AG04450 (cell line): ENCODE measurements at regions not wholly inside any gene's neighbourhood (a gene's known extent, or its start where the extent isn't known, plus 50 kb on each side); places are given as distances from the start of the nearest gene placed in this dataset.
"Not testable (repeated sequence)": the region's sequence is repeated elsewhere in the genome, so short reads cannot be mapped to it uniquely, and the experiment has no call there.

Experiments used
- CTCF ChIA-PET: fragments of 300-600, 350-600 bp; formaldehyde crosslinking; extraction: SDS; loops from one replicate; lab custom pipeline; 2022; ENCODE audit warnings: antibody characterized with exemption, inconsistent platforms; lab: Charles Lee
- POLR2A ChIA-PET: fragments of 350-600 bp; formaldehyde crosslinking; extraction: SDS; loops from one replicate; lab custom pipeline; 2021; ENCODE audit warnings: antibody characterized with exemption, inconsistent platforms; lab: Yijun Ruan, JAX
- DNase-seq: peaks from one replicate; pipeline ENCODE4 v3.0.0-alpha.2; 2011; ENCODE audit warnings: low read depth, low spot score
- H3K27ac ChIP-seq: one replicate; pipeline ENCODE4 v1.5.1; 2012; ENCODE audit warnings: low read depth, low read length, control low read depth
- H3K27me3 ChIP-seq: one replicate; pipeline ENCODE4 v1.6.0; 2012; ENCODE audit warnings: low read length; ENCODE audit not compliant: control insufficient read depth, insufficient read depth
- H3K4me3 ChIP-seq: 2 replicates; pipeline ENCODE4 v1.5.1; 2011; ENCODE audit warnings: mild to moderate bottlenecking, low read depth, low read length, control low read depth
- H3K9me3 ChIP-seq: 2 replicates; pipeline ENCODE4 v1.5.1; 2012; ENCODE audit warnings: low read length; ENCODE audit not compliant: control insufficient read depth, insufficient read depth
- TF ChIP-seq, protein P1 (sequence below): IDR thresholded peaks from 2 replicates; pipeline ENCODE4 v1.5.1; 2011; ENCODE audit warnings: low read depth, low read length, control low read depth, inconsistent platforms

- TF ChIP-seq, protein P1, sequence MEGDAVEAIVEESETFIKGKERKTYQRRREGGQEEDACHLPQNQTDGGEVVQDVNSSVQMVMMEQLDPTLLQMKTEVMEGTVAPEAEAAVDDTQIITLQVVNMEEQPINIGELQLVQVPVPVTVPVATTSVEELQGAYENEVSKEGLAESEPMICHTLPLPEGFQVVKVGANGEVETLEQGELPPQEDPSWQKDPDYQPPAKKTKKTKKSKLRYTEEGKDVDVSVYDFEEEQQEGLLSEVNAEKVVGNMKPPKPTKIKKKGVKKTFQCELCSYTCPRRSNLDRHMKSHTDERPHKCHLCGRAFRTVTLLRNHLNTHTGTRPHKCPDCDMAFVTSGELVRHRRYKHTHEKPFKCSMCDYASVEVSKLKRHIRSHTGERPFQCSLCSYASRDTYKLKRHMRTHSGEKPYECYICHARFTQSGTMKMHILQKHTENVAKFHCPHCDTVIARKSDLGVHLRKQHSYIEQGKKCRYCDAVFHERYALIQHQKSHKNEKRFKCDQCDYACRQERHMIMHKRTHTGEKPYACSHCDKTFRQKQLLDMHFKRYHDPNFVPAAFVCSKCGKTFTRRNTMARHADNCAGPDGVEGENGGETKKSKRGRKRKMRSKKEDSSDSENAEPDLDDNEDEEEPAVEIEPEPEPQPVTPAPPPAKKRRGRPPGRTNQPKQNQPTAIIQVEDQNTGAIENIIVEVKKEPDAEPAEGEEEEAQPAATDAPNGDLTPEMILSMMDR: no peak
- DNase-seq: no peak
- no peak overlapping the region for H3K27ac ChIP-seq
- peaks cover 10% of the 10 kb centered on the region for H3K9me3 ChIP-seq
- H3K4me3 ChIP-seq: no peak overlapping the region
- POLR2A ChIA-PET: no interaction called here
- CTCF ChIA-PET: no interaction called here
- no peaks in the 10 kb centered on the region for H3K27me3 ChIP-seq
Observed at GRCh38 chr7:51847461-51848134, 531.0 kb upstream of the COBL start.

DNA sequence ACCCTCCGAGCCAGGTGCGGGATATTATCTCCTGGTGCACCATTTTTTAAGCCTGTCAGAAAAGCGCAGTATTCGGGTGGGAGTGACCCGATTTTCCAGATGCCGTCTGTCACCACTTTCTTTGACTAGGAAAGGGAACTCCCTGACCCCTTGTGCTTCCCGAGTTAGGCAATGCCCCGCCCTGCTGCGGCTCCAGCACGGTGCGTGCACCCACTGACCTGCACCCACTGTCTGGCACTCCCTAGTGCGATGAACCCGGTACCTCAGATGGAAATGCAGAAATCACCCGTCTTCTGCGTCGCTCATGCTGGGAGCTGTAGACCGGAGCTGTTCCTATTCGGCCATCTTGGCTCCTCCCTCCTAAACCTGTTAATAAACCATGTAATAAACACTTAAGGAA is 522.5 kb upstream of the COBL start:
- H3K27ac ChIP-seq, DNase-seq, H3K9me3 ChIP-seq, H3K27me3 ChIP-seq, CTCF ChIA-PET, H3K4me3 ChIP-seq, POLR2A ChIA-PET: not testable (repeated sequence)

DNA sequence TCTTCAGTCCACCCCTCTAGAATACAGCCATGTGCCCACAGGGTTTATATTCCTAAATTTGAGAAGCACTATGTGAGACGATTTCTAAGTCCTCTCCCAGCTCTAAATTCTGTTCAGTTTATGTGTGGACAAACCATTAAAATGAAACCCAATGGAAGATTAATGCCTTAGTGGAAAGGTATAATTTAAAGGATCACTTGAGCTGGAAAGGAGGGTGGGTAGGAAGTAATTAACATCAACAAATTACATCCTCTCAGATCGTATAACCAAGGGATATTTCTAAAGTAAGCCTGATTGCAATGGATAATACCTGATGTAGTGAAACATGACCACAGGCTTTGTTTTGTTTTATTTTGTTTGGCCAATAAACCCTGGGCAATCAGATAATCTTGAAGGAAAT is 511.0 kb upstream of the COBL start:
- no peak for DNase-seq
- H3K27me3 ChIP-seq: no peaks in the 10 kb centered on the region
- H3K9me3 ChIP-seq: peaks cover 3% of the 10 kb centered on the region; the same call in 1 of the 2 replicates
- ChIA-PET CTCF (no interaction called here), POLR2A (no interaction called here)
- TF ChIP-seq, protein P1: no peak
- no peak overlapping the region for H3K27ac ChIP-seq
- no peak overlapping the region for H3K4me3 ChIP-seq

GRCh38 chr7:51824050-51824449 is 507.4 kb upstream of the COBL start:
- no peak overlapping the region for H3K27ac ChIP-seq
- TF ChIP-seq, protein P1: no peak
- no peaks in the 10 kb centered on the region for H3K27me3 ChIP-seq
- ChIA-PET CTCF (no interaction called here), POLR2A (no interaction called here)
- no peak for DNase-seq
- no peak overlapping the region for H3K4me3 ChIP-seq
- H3K9me3 ChIP-seq: peaks cover 4% of the 10 kb centered on the region; the same call in 1 of the 2 replicates

DNA sequence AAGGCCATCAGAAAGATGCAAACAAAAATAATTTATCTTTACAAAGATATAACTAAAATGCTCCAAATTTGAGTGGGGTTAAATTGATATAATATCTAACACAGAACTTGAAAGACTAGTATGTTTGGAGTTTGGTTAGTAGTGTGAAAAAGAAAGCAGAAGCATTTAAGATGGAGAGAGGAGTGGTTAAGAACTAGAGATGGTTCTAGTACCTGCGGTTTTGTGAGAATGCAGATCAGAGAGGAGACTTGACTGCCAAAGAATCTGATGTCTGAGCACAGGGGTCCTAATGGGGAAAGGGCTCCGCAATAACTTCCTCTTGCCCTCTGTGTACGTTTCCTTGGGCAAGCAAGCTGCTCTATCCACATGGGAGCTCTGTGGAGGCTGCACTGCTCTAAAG is 506.8 kb upstream of the COBL start:
- H3K27me3 ChIP-seq: no peaks in the 10 kb centered on the region
- ChIA-PET POLR2A (no interaction called here), CTCF (no interaction called here)
- no peak overlapping the region for H3K4me3 ChIP-seq
- peaks cover 6% of the 10 kb centered on the region; the same call in 1 of the 2 replicates for H3K9me3 ChIP-seq
- no peak overlapping the region for H3K27ac ChIP-seq
- TF ChIP-seq, protein P1: no peak
- no peak for DNase-seq
